Neural crest cell (in vitro differentiated cells): ENCODE measurements at regions not wholly inside any gene's neighbourhood (a gene's known extent, or its start where the extent isn't known, plus 50 kb on each side); places are given as distances from the start of the nearest gene placed in this dataset.

ENCODE experiments used
- DNase-seq: peaks from one replicate; pipeline ENCODE4 v3.0.0; 2021; ENCODE audit warnings: low read depth, mixed read lengths, low spot score
- H3K27ac Mint-ChIP-seq: one replicate; pipeline ENCODE4 v1.8.0; 2021; ENCODE audit warnings: mild to moderate bottlenecking, mixed read lengths; ENCODE audit not compliant: unreplicated experiment
- H3K27me3 Mint-ChIP-seq: 2 replicates; pipeline ENCODE4 v1.8.0; 2021; ENCODE audit warnings: low read depth, mild to moderate bottlenecking, mixed read lengths
- H3K36me3 Mint-ChIP-seq: 2 replicates; pipeline ENCODE4 v1.8.0; 2021; ENCODE audit warnings: low read depth, mild to moderate bottlenecking, mixed read lengths
- H3K4me1 Mint-ChIP-seq: 2 replicates; pipeline ENCODE4 v1.8.0; 2021; ENCODE audit warnings: mixed read lengths
- H3K4me3 Mint-ChIP-seq: one replicate; pipeline ENCODE4 v1.8.0; 2021; ENCODE audit warnings: mild to moderate bottlenecking, mixed read lengths
- H3K9me3 Mint-ChIP-seq: 2 replicates; pipeline ENCODE4 v1.8.0; 2021; ENCODE audit warnings: mixed read lengths
- CTCF ChIP-seq: fragments of 200-600 bp; sonication (generic); conservative IDR thresholded peaks from 2 replicates; pipeline ENCODE4 v1.5.0; 2021; ENCODE audit warnings: antibody characterized with exemption, mild to moderate bottlenecking

GRCh38 chr7:138233189-138233588, 156.9 kb downstream of the AKR1D1 start:
- no peak overlapping the region for H3K27ac Mint-ChIP-seq
- peaks cover 5% of the 10 kb centered on the region for H3K4me1 Mint-ChIP-seq
- H3K27me3 Mint-ChIP-seq = no peaks in the 10 kb centered on the region
- H3K9me3 Mint-ChIP-seq = peaks cover 10% of the 10 kb centered on the region
- H3K4me3 Mint-ChIP-seq = no peak overlapping the region
- no peak for DNase-seq
- no peak for TF ChIP-seq CTCF
- H3K36me3 Mint-ChIP-seq = peaks cover 6% of the 10 kb centered on the region

- Mint-ChIP-seq H3K36me3 (peaks cover 11% of the 10 kb centered on the region), H3K4me1 (peaks cover 5% of the 10 kb centered on the region), H3K27ac (no peak overlapping the region), H3K4me3 (no peak overlapping the region), H3K9me3 (peaks cover 14% of the 10 kb centered on the region), H3K27me3 (no peaks in the 10 kb centered on the region)
- no peak for TF ChIP-seq CTCF
- DNase-seq = no peak
Measured at GRCh38 chr7:138235207-138235606, 158.9 kb downstream of the AKR1D1 start.

GRCh38 chr7:138237995-138238394, 161.7 kb downstream of the AKR1D1 start:
- no peak overlapping the region for H3K27ac Mint-ChIP-seq
- H3K4me1 Mint-ChIP-seq = peaks cover 3% of the 10 kb centered on the region
- no peak for DNase-seq
- no peaks in the 10 kb centered on the region for H3K27me3 Mint-ChIP-seq
- no peak for TF ChIP-seq CTCF
- peaks cover 7% of the 10 kb centered on the region for H3K36me3 Mint-ChIP-seq
- H3K9me3 Mint-ChIP-seq = peaks cover 12% of the 10 kb centered on the region
- H3K4me3 Mint-ChIP-seq = no peak overlapping the region

- no peak for DNase-seq
- peaks cover 9% of the 10 kb centered on the region for H3K9me3 Mint-ChIP-seq
- H3K27ac Mint-ChIP-seq = no peak overlapping the region
- peaks cover 5% of the 10 kb centered on the region for H3K36me3 Mint-ChIP-seq
- peaks cover 9% of the 10 kb centered on the region for H3K4me1 Mint-ChIP-seq
- no peak for TF ChIP-seq CTCF
- H3K27me3 Mint-ChIP-seq = no peaks in the 10 kb centered on the region
- no peak overlapping the region for H3K4me3 Mint-ChIP-seq
Measured at GRCh38 chr7:138238734-138239659, 162.7 kb downstream of the AKR1D1 start.

- DNase-seq = peak; percentile 42
- peak overlapping the region; percentile 86 for H3K4me3 Mint-ChIP-seq
- no peaks in the 10 kb centered on the region for H3K27me3 Mint-ChIP-seq
- peaks cover 48% of the 10 kb centered on the region for H3K4me1 Mint-ChIP-seq
- H3K9me3 Mint-ChIP-seq = peaks cover 9% of the 10 kb centered on the region
- TF ChIP-seq CTCF = no peak
- H3K36me3 Mint-ChIP-seq = peaks cover 10% of the 10 kb centered on the region
- H3K27ac Mint-ChIP-seq = peak overlapping the region; percentile 96
Measured at GRCh38 chr7:138243430-138243829, 167.2 kb downstream of the AKR1D1 start.
